Astrocyte (in vitro differentiated cells and primary cell): ENCODE measurements at regions not wholly inside any gene's neighbourhood (a gene's known extent, or its start where the extent isn't known, plus 50 kb on each side); places are given as distances from the start of the nearest gene placed in this dataset.

Experiments
- DNase-seq: peaks from one replicate; pipeline ENCODE4 v3.0.0-alpha.2; 2010; ENCODE audit warnings: low read depth
- FAIRE-seq: peaks from 2 replicates; lab custom pipeline; 2011; peaks lifted over from hg19 to GRCh38; lab: Jason Lieb, UNC
- H2AFZ ChIP-seq: 2 replicates; pipeline ENCODE4 v1.6.0; 2012; ENCODE audit warnings: low read depth, low read length, inconsistent platforms
- H3K27ac ChIP-seq: 2 replicates; pipeline ENCODE4 v1.5.1; 2011; ENCODE audit warnings: low read depth, low read length, inconsistent platforms
- H3K27me3 ChIP-seq: 2 replicates; pipeline ENCODE4 v1.6.0; 2011; ENCODE audit warnings: low read length, inconsistent platforms; ENCODE audit not compliant: insufficient read depth
- H3K36me3 ChIP-seq: 2 replicates; pipeline ENCODE4 v1.5.1; 2011; ENCODE audit warnings: low read length, inconsistent platforms; ENCODE audit not compliant: insufficient read depth
- H3K4me1 ChIP-seq: 2 replicates; pipeline ENCODE4 v1.5.1; 2011; ENCODE audit warnings: low read length, inconsistent platforms; ENCODE audit not compliant: insufficient read depth
- H3K4me2 ChIP-seq: 2 replicates; pipeline ENCODE4 v1.6.0; 2012; ENCODE audit warnings: low read length, inconsistent platforms
- H3K4me3 ChIP-seq: 2 replicates; pipeline ENCODE4 v1.5.1; 2011; ENCODE audit warnings: low read depth, mild to moderate bottlenecking, low read length, inconsistent platforms; ENCODE audit not compliant: insufficient read depth
- H3K79me2 ChIP-seq: 2 replicates; pipeline ENCODE4 v1.6.0; 2012; ENCODE audit warnings: mild to moderate bottlenecking, low read length, inconsistent platforms; ENCODE audit not compliant: insufficient read depth
- H3K9ac ChIP-seq: 2 replicates; pipeline ENCODE4 v1.6.0; 2012; ENCODE audit warnings: mild to moderate bottlenecking, low read length, inconsistent platforms
- H3K9me3 ChIP-seq: 2 replicates; pipeline ENCODE4 v1.5.1; 2012; ENCODE audit warnings: low read depth, mild to moderate bottlenecking, low read length, inconsistent platforms; ENCODE audit not compliant: insufficient read depth
- H4K20me1 ChIP-seq: 2 replicates; pipeline ENCODE4 v1.6.0; 2012; ENCODE audit warnings: low read length, inconsistent platforms; ENCODE audit not compliant: insufficient read depth
- H3K27ac Mint-ChIP-seq: one replicate; pipeline ENCODE4 v1.8.0; 2021; ENCODE audit warnings: mild to moderate bottlenecking, mixed read lengths; ENCODE audit not compliant: unreplicated experiment
- H3K27me3 Mint-ChIP-seq: one replicate; pipeline ENCODE4 v1.8.0; 2021; ENCODE audit warnings: low read depth, mixed read lengths; ENCODE audit not compliant: unreplicated experiment
- H3K36me3 Mint-ChIP-seq: one replicate; pipeline ENCODE4 v1.8.0; 2021; ENCODE audit warnings: low read depth, mixed read lengths; ENCODE audit not compliant: unreplicated experiment
- H3K4me1 Mint-ChIP-seq: one replicate; pipeline ENCODE4 v1.8.0; 2021; ENCODE audit warnings: low read depth, mixed read lengths; ENCODE audit not compliant: unreplicated experiment
- H3K4me3 Mint-ChIP-seq: one replicate; pipeline ENCODE4 v1.8.0; 2021; ENCODE audit warnings: mild to moderate bottlenecking, moderate library complexity, mixed read lengths; ENCODE audit not compliant: unreplicated experiment
- H3K9me3 Mint-ChIP-seq: one replicate; pipeline ENCODE4 v1.8.0; 2021; ENCODE audit warnings: mild to moderate bottlenecking, mixed read lengths; ENCODE audit not compliant: unreplicated experiment
- EZH2 ChIP-seq: IDR thresholded peaks from 2 replicates; pipeline ENCODE4 v1.6.1; 2012; ENCODE audit warnings: mild to moderate bottlenecking, low read length, inconsistent platforms; ENCODE audit not compliant: insufficient read depth
- TF ChIP-seq, protein P1 (sequence below): IDR thresholded peaks from 2 replicates; pipeline ENCODE4 v1.5.1; 2011; ENCODE audit warnings: low read depth, mild to moderate bottlenecking, inconsistent platforms, low read length, moderate library complexity; ENCODE audit not compliant: insufficient read depth

GRCh38 chr12:92528097-92528496, 174.7 kb upstream of the PLEKHG7 start:
- Histone ChIP-seq H3K4me3 (no peak overlapping the region), H3K4me2 (no peak overlapping the region), H4K20me1 (no peaks in the 10 kb centered on the region), H3K9ac (no peak overlapping the region), H3K9me3 (no peaks in the 10 kb centered on the region), H3K4me1 (no peaks in the 10 kb centered on the region), H3K79me2 (no peaks in the 10 kb centered on the region), H3K27me3 (no peaks in the 10 kb centered on the region), H3K36me3 (no peaks in the 10 kb centered on the region), H3K27ac (no peak overlapping the region), H2AFZ (no peak overlapping the region)
- Mint-ChIP-seq H3K9me3 (no peaks in the 10 kb centered on the region), H3K4me3 (no peak overlapping the region), H3K27ac (no peak overlapping the region), H3K36me3 (no peaks in the 10 kb centered on the region), H3K27me3 (no peaks in the 10 kb centered on the region), H3K4me1 (no peaks in the 10 kb centered on the region)
- DNase-seq (no peak), FAIRE-seq (no peak)
- TF ChIP-seq, protein P1, sequence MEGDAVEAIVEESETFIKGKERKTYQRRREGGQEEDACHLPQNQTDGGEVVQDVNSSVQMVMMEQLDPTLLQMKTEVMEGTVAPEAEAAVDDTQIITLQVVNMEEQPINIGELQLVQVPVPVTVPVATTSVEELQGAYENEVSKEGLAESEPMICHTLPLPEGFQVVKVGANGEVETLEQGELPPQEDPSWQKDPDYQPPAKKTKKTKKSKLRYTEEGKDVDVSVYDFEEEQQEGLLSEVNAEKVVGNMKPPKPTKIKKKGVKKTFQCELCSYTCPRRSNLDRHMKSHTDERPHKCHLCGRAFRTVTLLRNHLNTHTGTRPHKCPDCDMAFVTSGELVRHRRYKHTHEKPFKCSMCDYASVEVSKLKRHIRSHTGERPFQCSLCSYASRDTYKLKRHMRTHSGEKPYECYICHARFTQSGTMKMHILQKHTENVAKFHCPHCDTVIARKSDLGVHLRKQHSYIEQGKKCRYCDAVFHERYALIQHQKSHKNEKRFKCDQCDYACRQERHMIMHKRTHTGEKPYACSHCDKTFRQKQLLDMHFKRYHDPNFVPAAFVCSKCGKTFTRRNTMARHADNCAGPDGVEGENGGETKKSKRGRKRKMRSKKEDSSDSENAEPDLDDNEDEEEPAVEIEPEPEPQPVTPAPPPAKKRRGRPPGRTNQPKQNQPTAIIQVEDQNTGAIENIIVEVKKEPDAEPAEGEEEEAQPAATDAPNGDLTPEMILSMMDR: no peak
- no peak for TF ChIP-seq EZH2

DNA sequence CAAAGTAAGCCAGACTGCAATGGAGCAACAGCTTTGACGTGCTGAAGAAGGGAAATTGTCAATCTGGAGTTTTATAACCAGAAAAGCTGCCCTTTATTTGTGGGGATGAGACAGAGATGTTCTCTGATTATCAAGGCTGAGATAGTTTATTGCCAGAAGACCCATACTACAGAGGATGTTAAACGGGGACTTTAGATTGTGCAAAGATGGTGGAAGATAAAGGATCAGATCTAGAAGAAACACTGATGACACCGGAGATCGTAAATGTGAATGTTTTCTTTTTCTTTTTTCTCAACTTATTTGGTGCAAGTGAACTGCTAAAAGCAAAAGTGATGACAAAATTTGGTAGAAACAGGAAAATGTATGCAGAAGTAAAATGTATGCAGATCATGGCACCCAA, 178.3 kb upstream of the PLEKHG7 start:
- Mint-ChIP-seq H3K4me3 (no peak overlapping the region), H3K27ac (no peak overlapping the region), H3K9me3 (peaks cover 2% of the 10 kb centered on the region), H3K4me1 (no peaks in the 10 kb centered on the region), H3K36me3 (no peaks in the 10 kb centered on the region), H3K27me3 (no peaks in the 10 kb centered on the region)
- TF ChIP-seq, protein P1: no peak
- TF ChIP-seq EZH2: no peak
- H2AFZ ChIP-seq: no peak overlapping the region
- H3K27me3 ChIP-seq: no peaks in the 10 kb centered on the region
- H4K20me1 ChIP-seq: no peaks in the 10 kb centered on the region
- no peak overlapping the region for H3K4me2 ChIP-seq
- H3K36me3 ChIP-seq: no peaks in the 10 kb centered on the region
- no peaks in the 10 kb centered on the region for H3K79me2 ChIP-seq
- H3K9me3 ChIP-seq: no peaks in the 10 kb centered on the region
- no peak overlapping the region for H3K27ac ChIP-seq
- H3K4me3 ChIP-seq: no peak overlapping the region
- H3K4me1 ChIP-seq: no peaks in the 10 kb centered on the region
- no peak overlapping the region for H3K9ac ChIP-seq
- DNase-seq: no peak
- FAIRE-seq: no peak

GRCh38 chr12:92520511-92520910, 182.3 kb upstream of the PLEKHG7 start:
- DNase-seq: no peak
- Mint-ChIP-seq H3K36me3 (no peaks in the 10 kb centered on the region), H3K4me3 (no peak overlapping the region), H3K4me1 (peaks cover 6% of the 10 kb centered on the region), H3K27ac (no peak overlapping the region), H3K27me3 (no peaks in the 10 kb centered on the region), H3K9me3 (peaks cover 2% of the 10 kb centered on the region)
- H3K4me3 ChIP-seq: no peak overlapping the region
- no peaks in the 10 kb centered on the region for H3K4me1 ChIP-seq
- no peak overlapping the region for H3K9ac ChIP-seq
- H3K4me2 ChIP-seq: no peak overlapping the region
- no peaks in the 10 kb centered on the region for H4K20me1 ChIP-seq
- H3K27ac ChIP-seq: no peak overlapping the region
- no peaks in the 10 kb centered on the region for H3K79me2 ChIP-seq
- no peak for FAIRE-seq
- H2AFZ ChIP-seq: no peak overlapping the region
- no peaks in the 10 kb centered on the region for H3K27me3 ChIP-seq
- H3K36me3 ChIP-seq: no peaks in the 10 kb centered on the region
- TF ChIP-seq EZH2: no peak
- TF ChIP-seq, protein P1: no peak
- H3K9me3 ChIP-seq: no peaks in the 10 kb centered on the region
